Esophagus squamous epithelium (tissue), 5 donors: ENCODE measurements at regions not wholly inside any gene's neighbourhood (a gene's known extent, or its start where the extent isn't known, plus 50 kb on each side); places are given as distances from the start of the nearest gene placed in this dataset.

Experiments
- DNase-seq: peaks from one replicate; lab custom pipeline; 2025; lab: John Stamatoyannopoulos, UW
- H3K27ac ChIP-seq, 4 donors: fragments of 200-600 bp; sonication (generic); one replicate each; pipeline ENCODE4 v1.5.1; 2016 to 2019; ENCODE audit warnings: mild to moderate bottlenecking in 1 of 4
- H3K27me3 ChIP-seq, 4 donors: fragments of 200-600 bp; sonication (generic); 1 replicate in 3 of 4; 2 replicates in 1 of 4; pipeline versions ENCODE4 v1.5.1 to v1.6.0; 2017 to 2021; ENCODE audit warnings: antibody characterized with exemption in 1 of 4
- H3K36me3 ChIP-seq, 3 donors: fragments of 200-600 bp; sonication (generic); one replicate each; pipeline ENCODE4 v1.5.1; 2016 to 2019
- H3K4me1 ChIP-seq, 3 donors: fragments of 200-600 bp; sonication (generic); one replicate each; pipeline ENCODE4 v1.5.1; 2017 to 2019
- H3K4me3 ChIP-seq, 4 donors: fragments of 200-600 bp; sonication (generic); 1 replicate in 3 of 4; 2 replicates in 1 of 4; pipeline ENCODE4 v1.5.1; 2016 to 2019; ENCODE audit warnings: mild to moderate bottlenecking in 2 of 4, moderate library complexity in 1 of 4
- H3K9me3 ChIP-seq, 3 donors: fragments of 200-600 bp; sonication (generic); one replicate each; pipeline ENCODE4 v1.5.1; 2016 to 2019
- CTCF ChIP-seq, 6 experiments: fragments of 450-650 bp in 4 of 6; fragments of 200-600 bp in 2 of 6; sonication (generic) in 2 of 6; IDR thresholded peaks; one replicate each; pipeline ENCODE4 v1.5.1; 2016 to 2019; ENCODE audit warnings: antibody characterized with exemption in 6 of 6, mild to moderate bottlenecking in 4 of 6, moderate library complexity in 4 of 6
- POLR2A ChIP-seq, 4 donors: fragments of 450-650 bp; IDR thresholded peaks; one replicate each; pipeline ENCODE4 v1.6.1; 2017; ENCODE audit warnings: antibody characterized with exemption in 4 of 4, mild to moderate bottlenecking in 4 of 4, moderate library complexity in 3 of 4
- WGBS, 2 donors: methylation state at CpG; one replicate each; pipeline ENCODE4 v1.1.5; 2018; 5-methylcytosine and 5-hydroxymethylcytosine counted together
- intact Hi-C: fragments of 100-400 bp; cut with DNase I; formaldehyde crosslinking; loops from one replicate; pipeline ENCODE4 v1.15.0; 2022
- donor health status: DM: yes; HTN: yes; CAD: no.

- H3K9me3 ChIP-seq = no peaks in the 10 kb centered on the region
- no peaks in the 10 kb centered on the region for H3K36me3 ChIP-seq
- DNase-seq = no peak
- intact Hi-C loops = no loop called here
- H3K27me3 ChIP-seq = no peaks in the 10 kb centered on the region
- WGBS, 2 donors = 100% methylated on average over 1 of the region's 1 CpG; no CpG with 5 or more reads in 1 of the 2 donors
- TF ChIP-seq CTCF (IDR thresholded peaks at IDR 0.05) (no peak), POLR2A (IDR thresholded peaks at IDR 0.05) (no peak)
- no peak overlapping the region for H3K4me3 ChIP-seq
- H3K27ac ChIP-seq = no peak overlapping the region
- H3K4me1 ChIP-seq = no peaks in the 10 kb centered on the region
These were observed 183.8 kb upstream of the MC4R start for GRCh38 chr18:60556326-60556725.

GRCh38 chr18:60560071-60560470, 187.5 kb upstream of the MC4R start:
- H3K4me1 ChIP-seq = no peaks in the 10 kb centered on the region
- no peaks in the 10 kb centered on the region for H3K36me3 ChIP-seq
- H3K4me3 ChIP-seq = no peak overlapping the region
- no peak overlapping the region for H3K27ac ChIP-seq
- no peak for DNase-seq
- WGBS, 2 donors = 15 to 21% methylated on average over 2 of the region's 2 CpGs
- no peaks in the 10 kb centered on the region for H3K9me3 ChIP-seq
- H3K27me3 ChIP-seq = no peaks in the 10 kb centered on the region
- no peak for TF ChIP-seq POLR2A (IDR thresholded peaks at IDR 0.05)
- TF ChIP-seq CTCF (IDR thresholded peaks at IDR 0.05) = no peak
- intact Hi-C loops = no loop called here

GRCh38 chr18:60563082-60563481, 190.5 kb upstream of the MC4R start:
- Histone ChIP-seq H3K36me3 (no peaks in the 10 kb centered on the region), H3K4me3 (no peak overlapping the region), H3K9me3 (no peaks in the 10 kb centered on the region), H3K4me1 (no peaks in the 10 kb centered on the region), H3K27ac (no peak overlapping the region), H3K27me3 (no peaks in the 10 kb centered on the region)
- DNase-seq = no peak
- WGBS, 2 donors = 64 to 85% methylated on average over 3 of the region's 3 CpGs
- intact Hi-C loops = no loop called here
- TF ChIP-seq POLR2A (IDR thresholded peaks at IDR 0.05) = no peak
- no peak for TF ChIP-seq CTCF (IDR thresholded peaks at IDR 0.05)

GRCh38 chr18:60568220-60568619, 195.6 kb upstream of the MC4R start:
- TF ChIP-seq CTCF (IDR thresholded peaks at IDR 0.05) (no peak), POLR2A (IDR thresholded peaks at IDR 0.05) (no peak)
- Histone ChIP-seq H3K27me3 (no peaks in the 10 kb centered on the region), H3K27ac (no peak overlapping the region), H3K9me3 (no peaks in the 10 kb centered on the region), H3K4me3 (no peak overlapping the region), H3K36me3 (no peaks in the 10 kb centered on the region), H3K4me1 (no peaks in the 10 kb centered on the region)
- intact Hi-C loops = no loop called here
- no peak for DNase-seq
- WGBS, 2 donors = 46 to 48% methylated on average over 3 of the region's 3 CpGs

- intact Hi-C loops = no loop called here
- Histone ChIP-seq H3K36me3 (no peaks in the 10 kb centered on the region), H3K9me3 (no peaks in the 10 kb centered on the region), H3K27me3 (no peaks in the 10 kb centered on the region), H3K4me1 (no peaks in the 10 kb centered on the region), H3K4me3 (no peak overlapping the region), H3K27ac (no peak overlapping the region)
- WGBS, 2 donors = 77 to 92% methylated on average over 1 of the region's 1 CpG
- TF ChIP-seq CTCF (IDR thresholded peaks at IDR 0.05) (no peak), POLR2A (IDR thresholded peaks at IDR 0.05) (no peak)
- DNase-seq = no peak
These were observed 197.6 kb upstream of the MC4R start for GRCh38 chr18:60570172-60570571.
